Motor neuron (in vitro differentiated cells): ENCODE measurements at regions not wholly inside any gene's neighbourhood (a gene's known extent, or its start where the extent isn't known, plus 50 kb on each side); places are given as distances from the start of the nearest gene placed in this dataset.
A peak's percentile ranks its signal among the peaks of the same experiment; 100 is the strongest.
"Not testable (repeated sequence)": the region's sequence is repeated elsewhere in the genome, so short reads cannot be mapped to it uniquely, and the experiment has no call there.

Experiments
- ATAC-seq, 8 experiments: fragments of 200-7000 bp; cut with Tn5 transposase; replicated peaks in 6 of 8; 2 replicates each; pipeline ENCODE4 v1.8.0; 2021; ENCODE audit warnings: mild to moderate bottlenecking in 8 of 8, moderate library complexity in 8 of 8
- H3K27ac ChIP-seq, 2 donors: fragments of 250-450 bp; sonication (Bioruptor Pico); 2 replicates each; pipeline ENCODE4 v1.9.0; 2021; ENCODE audit warnings: antibody characterized with exemption in 2 of 2, mild to moderate bottlenecking in 2 of 2, moderate library complexity in 1 of 2
- H3K4me1 ChIP-seq, 2 donors: fragments of 250-450 bp; sonication (Bioruptor Pico); replicated peaks in 1 of 2; 2 replicates each; pipeline ENCODE4 v1.6.1; 2021; ENCODE audit warnings: antibody characterized with exemption in 2 of 2, mild to moderate bottlenecking in 2 of 2, moderate library complexity in 1 of 2
- H3K4me3 ChIP-seq, 5 donors: fragments of 250-450 bp; sonication (Bioruptor Pico); 2 replicates each; pipeline ENCODE4 v1.9.0; 2021; ENCODE audit warnings: antibody characterized with exemption in 5 of 5, mild to moderate bottlenecking in 5 of 5, moderate library complexity in 4 of 5
- WGBS, 10 experiments: fragments of 450-650 bp; shearing (Covaris generic); methylation state at CpG; one replicate each; pipeline ENCODE4 v1.0.0; 2022; 5-methylcytosine and 5-hydroxymethylcytosine counted together
- in situ Hi-C, 9 experiments: fragments of 400-800 bp; cut with MboI; loops; one replicate each; pipeline ENCODE4 v1.15.0; 2021; ENCODE audit warnings: low sequenced_read_pairs in 9 of 9, low pct_unique_long_range_greater_than_20kb in 2 of 9; ENCODE audit not compliant: unreplicated experiment in 9 of 9

GRCh38 chr9:71608825-71609447, 159.4 kb downstream of the CEMIP2 start:
- ATAC-seq = no peak
- Histone ChIP-seq H3K4me1 (no peaks in the 10 kb centered on the region), H3K27ac (no peak overlapping the region), H3K4me3 (no peak overlapping the region)
- 14 to 90% (median 58%) methylated on average over 1 to 2 of the region's 4 CpGs; no CpG with 5 or more reads in 6 of the 10 experiments for WGBS, 10 experiments
- in situ Hi-C loops = loop anchor here in 1 of 9 experiments (25.0 kb wide), 1 partner anchor 153 kb away; the partner anchor contains the start of gene CEMIP2

DNA sequence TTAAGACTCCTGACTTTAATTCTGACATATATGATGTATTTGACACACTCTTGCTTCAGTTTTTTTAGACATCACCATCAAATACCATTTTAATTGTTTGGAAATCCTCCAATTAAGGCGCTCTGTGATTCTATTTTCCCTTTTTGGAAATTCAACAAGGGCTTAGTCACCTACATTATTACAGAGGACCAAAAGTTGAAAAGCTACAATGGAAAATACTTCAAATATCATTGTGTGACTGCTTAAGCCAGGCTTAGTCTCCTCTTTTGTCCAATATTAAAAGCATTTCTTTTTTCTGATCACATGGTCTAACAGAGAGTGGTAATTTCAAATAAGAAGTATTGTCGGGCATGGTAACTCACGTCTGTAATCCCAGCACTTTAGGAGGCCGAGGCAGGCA, 160.3 kb downstream of the CEMIP2 start:
- Histone ChIP-seq H3K27ac (no peak overlapping the region), H3K4me1 (no peaks in the 10 kb centered on the region), H3K4me3 (no peak overlapping the region)
- in situ Hi-C loops = loop anchor here in 1 of 9 experiments (25.0 kb wide), 1 partner anchor 154 kb away; the partner anchor contains the start of gene CEMIP2
- no peak for ATAC-seq
- 13 to 92% (median 67%) methylated on average over 1 to 4 of the region's 4 CpGs; no CpG with 5 or more reads in 2 of the 10 experiments for WGBS, 10 experiments

GRCh38 chr9:71607461-71607881, 160.8 kb downstream of the CEMIP2 start:
- 17 to 100% (median 68%) methylated on average over 1 to 5 of the region's 5 CpGs for WGBS, 10 experiments
- no peak overlapping the region for H3K27ac ChIP-seq
- no peak overlapping the region for H3K4me3 ChIP-seq
- no peaks in the 10 kb centered on the region for H3K4me1 ChIP-seq
- in situ Hi-C loops = loop anchor here in 1 of 9 experiments (25.0 kb wide), 1 partner anchor 155 kb away; the partner anchor contains the start of gene CEMIP2
- ATAC-seq = no peak

GRCh38 chr9:71604197-71605063, 163.9 kb downstream of the CEMIP2 start:
- ATAC-seq = peak in 7 of 8 experiments; percentile 62 to 98 (median 80)
- 44 to 100% (median 61%) methylated on average over 1 to 5 of the region's 5 CpGs; no CpG with 5 or more reads in 1 of the 10 experiments for WGBS, 10 experiments

GRCh38 chr9:71602652-71603051, 165.7 kb downstream of the CEMIP2 start:
- Histone ChIP-seq H3K4me3 (no peak overlapping the region), H3K4me1 (no peaks in the 10 kb centered on the region), H3K27ac (no peak overlapping the region)
- in situ Hi-C loops = loop anchor here in 1 of 9 experiments (25.0 kb wide), 1 partner anchor 160 kb away; the partner anchor contains the start of gene CEMIP2
- no peak for ATAC-seq

More at GRCh38 chr9:71604197-71605063, 163.9 kb downstream of the CEMIP2 start:
- Histone ChIP-seq H3K4me3 (no peak overlapping the region), H3K4me1 (no peaks in the 10 kb centered on the region), H3K27ac (no peak overlapping the region)
- in situ Hi-C loops = loop anchor here in 1 of 9 experiments (25.0 kb wide), 1 partner anchor 158 kb away; the partner anchor contains the start of gene CEMIP2

- ATAC-seq, H3K4me1 ChIP-seq, H3K27ac ChIP-seq, in situ Hi-C loops, H3K4me3 ChIP-seq: not testable (repeated sequence)
- 17 to 89% (median 76%) methylated on average over 2 to 8 of the region's 12 CpGs; no CpG with 5 or more reads in 3 of the 10 experiments for WGBS, 10 experiments
Observed at GRCh38 chr9:71595762-71596161, 172.6 kb downstream of the CEMIP2 start.

- WGBS, 10 experiments = 65 to 100% (median 83%) methylated on average over 1 to 3 of the region's 3 CpGs; no CpG with 5 or more reads in 3 of the 10 experiments
- no peak overlapping the region for H3K4me3 ChIP-seq
- H3K27ac ChIP-seq = no peak overlapping the region
- H3K4me1 ChIP-seq = no peaks in the 10 kb centered on the region
- ATAC-seq = no peak
- in situ Hi-C loops = no loop called here
Observed at GRCh38 chr9:71594541-71594940, 173.8 kb downstream of the CEMIP2 start.

- in situ Hi-C loops = no loop called here
- WGBS, 10 experiments = 0 to 100% (median 67%) methylated on average over 1 to 2 of the region's 2 CpGs; no CpG with 5 or more reads in 1 of the 10 experiments
- no peak for ATAC-seq
- H3K4me1 ChIP-seq = no peaks in the 10 kb centered on the region
- H3K4me3 ChIP-seq = no peak overlapping the region
- H3K27ac ChIP-seq = no peak overlapping the region
Observed at GRCh38 chr9:71592400-71592799, 175.9 kb downstream of the CEMIP2 start.

GRCh38 chr9:71590362-71590761, 178.0 kb downstream of the CEMIP2 start:
- no peak for ATAC-seq
- Histone ChIP-seq H3K4me3 (no peak overlapping the region), H3K4me1 (no peaks in the 10 kb centered on the region), H3K27ac (no peak overlapping the region)
- 25 to 80% (median 58%) methylated on average over 1 to 3 of the region's 3 CpGs; no CpG with 5 or more reads in 1 of the 10 experiments for WGBS, 10 experiments
- in situ Hi-C loops = no loop called here

DNA sequence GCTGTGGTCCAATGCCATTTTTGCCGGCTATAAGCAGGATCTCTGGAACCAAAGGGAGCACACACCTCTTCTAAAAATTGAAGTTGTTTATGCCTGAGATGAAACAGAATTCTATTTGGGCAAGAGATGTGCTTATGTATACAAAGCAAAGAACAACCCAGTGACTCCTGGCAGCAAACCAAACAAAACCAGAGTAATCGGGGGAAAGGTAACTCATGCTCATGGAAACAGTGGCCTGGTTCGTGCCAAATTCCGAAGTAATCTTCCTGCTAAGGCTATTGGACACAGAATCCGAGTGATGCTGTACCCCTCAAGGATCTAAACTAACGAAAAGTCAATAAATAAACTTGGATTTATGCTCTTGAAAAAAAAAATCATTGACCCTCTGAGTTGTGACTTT, 178.7 kb downstream of the CEMIP2 start:
- no peaks in the 10 kb centered on the region for H3K4me1 ChIP-seq
- in situ Hi-C loops = no loop called here
- 7 to 100% (median 79%) methylated on average over 1 to 6 of the region's 6 CpGs for WGBS, 10 experiments
- no peak for ATAC-seq
- no peak overlapping the region for H3K27ac ChIP-seq
- H3K4me3 ChIP-seq = no peak overlapping the region

DNA sequence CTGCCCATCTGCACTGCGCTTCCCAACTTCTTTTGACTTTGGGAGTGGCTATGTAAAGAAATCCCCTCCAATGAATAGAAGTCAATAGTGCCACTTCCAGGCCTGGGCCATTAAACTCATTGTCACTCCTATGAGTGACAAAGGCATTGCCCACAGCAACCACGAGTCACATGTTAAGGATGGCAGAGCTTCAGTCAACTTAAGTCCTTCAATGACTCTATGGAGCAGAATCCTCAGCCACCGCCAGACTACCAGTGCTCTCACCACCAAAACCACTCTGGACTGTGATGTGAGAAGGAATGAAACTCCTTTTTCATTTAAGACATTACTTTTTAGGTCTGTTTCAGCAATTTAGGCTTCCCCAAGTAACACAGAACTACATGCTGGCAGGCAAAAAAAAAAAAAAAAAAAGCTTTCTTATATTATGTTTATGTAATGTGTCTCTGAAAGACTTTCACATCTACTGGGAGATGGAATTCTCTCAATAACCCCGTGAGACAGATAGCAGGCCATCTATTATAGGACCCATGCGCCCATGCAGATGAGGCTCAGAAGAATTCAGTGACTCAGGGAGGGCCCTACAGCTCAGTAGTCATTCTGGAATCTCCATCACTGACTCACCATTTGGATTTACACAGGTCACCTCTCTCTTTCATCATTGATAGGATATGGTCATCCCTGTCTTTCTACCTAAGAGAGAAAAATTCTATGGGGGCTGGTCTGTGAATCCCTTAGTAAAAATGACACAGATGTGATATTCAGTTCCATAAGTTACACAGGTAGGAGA, 180.5 kb downstream of the CEMIP2 start:
- ATAC-seq = peak in 5 of 8 experiments; percentile 34 to 97 (median 80)
- no peak overlapping the region for H3K27ac ChIP-seq
- WGBS, 10 experiments = 16 to 95% (median 83%) methylated on average over 1 to 5 of the region's 5 CpGs; no CpG with 5 or more reads in 1 of the 10 experiments
- H3K4me1 ChIP-seq = no peaks in the 10 kb centered on the region
- no peak overlapping the region for H3K4me3 ChIP-seq
- in situ Hi-C loops = no loop called here

- H3K27ac ChIP-seq = no peak overlapping the region
- in situ Hi-C loops = no loop called here
- ATAC-seq = peak in 1 of 8 experiments; percentile 65
- H3K4me1 ChIP-seq = no peaks in the 10 kb centered on the region
- H3K4me3 ChIP-seq = no peak overlapping the region
- 0 to 83% (median 58%) methylated on average over 1 of the region's 1 CpG; no CpG with 5 or more reads in 4 of the 10 experiments for WGBS, 10 experiments
Observed at GRCh38 chr9:71583792-71584191, 184.5 kb downstream of the CEMIP2 start.
